HepG2 (cell line): ENCODE measurements at regions not wholly inside any gene's neighbourhood (a gene's known extent, or its start where the extent isn't known, plus 50 kb on each side); places are given as distances from the start of the nearest gene placed in this dataset.

Source experiments
- ATAC-seq: fragments of 200-7000 bp; cut with Tn5 transposase; 3 replicates; pipeline ENCODE4 v1.9.1; 2020; ENCODE audit warnings: mild to moderate bottlenecking, moderate library complexity
- BruUV-seq: library from RNA; stranded (reverse); fragments of 400-500 nt; replicated peaks from 2 replicates; lab custom pipeline; 2021; lab: Mats Ljungman, UMichigan
- CTCF ChIA-PET: fragments of 300-600 bp; formaldehyde crosslinking; extraction: SDS; loops from one replicate; lab custom pipeline; 2021; ENCODE audit warnings: low total read pairs, inconsistent platforms, low intra/inter-chr PET ratio; lab: Yijun Ruan, JAX
- POLR2A ChIA-PET: fragments of 350-600 bp; sonication (Branson Sonifier 250); formaldehyde crosslinking; loops from one replicate; lab custom pipeline; 2020; ENCODE audit warnings: antibody characterized with exemption, inconsistent platforms; lab: Yijun Ruan, JAX
- DNase-seq: peaks from one replicate; pipeline ENCODE4 v3.0.0-alpha.2; 2015; ENCODE audit warnings: low spot score
- FAIRE-seq: peaks from 3 replicates; lab custom pipeline; 2011; peaks lifted over from hg19 to GRCh38; lab: Jason Lieb, UNC
- H2AFZ ChIP-seq: one replicate; pipeline ENCODE4 v1.6.1; 2011; ENCODE audit warnings: low read length, inconsistent platforms
- H3K27ac ChIP-seq: fragments of 300-600 bp; 3 replicates; pipeline ENCODE4 v1.8.0; 2011; ENCODE audit warnings: mixed run types, mild to moderate bottlenecking, mixed read lengths, low read length, inconsistent platforms; ENCODE audit not compliant: insufficient read depth; ENCODE audit errors: extremely low read length
- H3K27me3 ChIP-seq, 2 experiments: fragments of 200-600 bp in 1 of 2; 2 replicates in 1 of 2; 3 replicates in 1 of 2; pipeline versions ENCODE4 v1.6.0 to v1.8.0; 2011; ENCODE audit warnings: low read length in 2 of 2, mild to moderate bottlenecking in 2 of 2, moderate library complexity in 2 of 2, inconsistent platforms in 1 of 2; ENCODE audit not compliant: insufficient read depth in 2 of 2, control insufficient read depth in 1 of 2
- H3K36me3 ChIP-seq, 2 experiments: fragments of 200-600 bp in 1 of 2; replicated peaks in 1 of 2; 2 replicates in 1 of 2; 3 replicates in 1 of 2; pipeline versions ENCODE4 v1.5.1 to v1.8.0; 2011; ENCODE audit warnings: low read length in 2 of 2, inconsistent platforms in 1 of 2; ENCODE audit not compliant: insufficient read depth in 2 of 2, control insufficient read depth in 1 of 2
- H3K4me1 ChIP-seq: 2 replicates; pipeline ENCODE4 v1.5.1; 2012; ENCODE audit warnings: low read length, inconsistent platforms; ENCODE audit not compliant: insufficient read depth
- H3K4me2 ChIP-seq: 2 replicates; pipeline ENCODE4 v1.6.0; 2011; ENCODE audit warnings: low read depth, low read length, inconsistent platforms
- H3K4me3 ChIP-seq, 3 experiments: fragments of 200-600 bp in 1 of 3; sonication (generic), shearing (Covaris generic) in 1 of 3; replicated peaks in 1 of 3; 2 replicates each; pipeline ENCODE4 v1.5.1; 2011 to 2016; ENCODE audit warnings: low read length in 3 of 3, inconsistent platforms in 2 of 3, low read depth in 2 of 3, mild to moderate bottlenecking in 2 of 3, control low read depth in 1 of 3, mixed read lengths in 1 of 3; ENCODE audit not compliant: insufficient read depth in 1 of 3
- H3K79me2 ChIP-seq: one replicate; pipeline ENCODE4 v1.6.1; 2011; ENCODE audit warnings: low read length, inconsistent platforms; ENCODE audit not compliant: insufficient read depth
- H3K9ac ChIP-seq: 2 replicates; pipeline ENCODE4 v1.6.0; 2011; ENCODE audit warnings: mild to moderate bottlenecking, low read depth, low read length, inconsistent platforms; ENCODE audit not compliant: insufficient read depth
- H3K9me3 ChIP-seq: 2 replicates; pipeline ENCODE4 v1.5.1; 2012; ENCODE audit warnings: mild to moderate bottlenecking, low read length
- H4K20me1 ChIP-seq: 2 replicates; pipeline ENCODE4 v1.6.0; 2011; ENCODE audit warnings: inconsistent platforms, mild to moderate bottlenecking, low read length, moderate library complexity; ENCODE audit not compliant: insufficient read depth
- BRCA1 ChIP-seq: sonication (generic); formaldehyde crosslinking; IDR thresholded peaks from 2 replicates; pipeline ENCODE4 v1.4.0; 2020; ENCODE audit warnings: missing genetic modification reagents
- KDM3A ChIP-seq: IDR thresholded peaks from 2 replicates; pipeline ENCODE4 v1.6.1; 2018; ENCODE audit warnings: low read depth, missing compliant biosample characterization
- RAD21 ChIP-seq: fragments of 450-650 bp; formaldehyde crosslinking; IDR thresholded peaks from 2 replicates; pipeline ENCODE4 v1.5.0; 2020; ENCODE audit warnings: mild to moderate bottlenecking
- SALL1 ChIP-seq: sonication (generic); formaldehyde crosslinking; IDR thresholded peaks from 2 replicates; pipeline ENCODE4 v1.8.0; 2022; ENCODE audit warnings: mild to moderate bottlenecking, missing genetic modification reagents
- XBP1 ChIP-seq: sonication (generic); formaldehyde crosslinking; IDR thresholded peaks from 2 replicates; pipeline ENCODE4 v1.5.0; 2020; ENCODE audit warnings: missing genetic modification reagents
- ZHX1 ChIP-seq: sonication (generic); formaldehyde crosslinking; IDR thresholded peaks from 2 replicates; pipeline ENCODE4 v1.8.1; 2022; ENCODE audit warnings: low read depth, mild to moderate bottlenecking, missing genetic modification reagents
- ZNF180 ChIP-seq: sonication (generic); formaldehyde crosslinking; IDR thresholded peaks from 2 replicates; pipeline ENCODE4 v1.4.0; 2020; ENCODE audit warnings: low read depth, missing genetic modification reagents, borderline replicate concordance
- ZNF382 ChIP-seq: sonication (generic); formaldehyde crosslinking; IDR thresholded peaks from 2 replicates; pipeline ENCODE4 v1.5.0; 2020; ENCODE audit warnings: missing genetic modification reagents, mild to moderate bottlenecking, borderline replicate concordance
- ZNF543 ChIP-seq: sonication (generic); formaldehyde crosslinking; IDR thresholded peaks from 2 replicates; pipeline ENCODE4 v1.4.0; 2020; ENCODE audit warnings: mild to moderate bottlenecking, missing genetic modification reagents
- ZNF615 ChIP-seq: sonication (generic); formaldehyde crosslinking; IDR thresholded peaks from 2 replicates; pipeline ENCODE4 v1.5.0; 2020; ENCODE audit warnings: mild to moderate bottlenecking, missing genetic modification reagents, borderline replicate concordance
- ZNF713 ChIP-seq: sonication (generic); formaldehyde crosslinking; IDR thresholded peaks from 2 replicates; pipeline ENCODE4 v1.4.0; 2020; ENCODE audit warnings: mild to moderate bottlenecking, missing genetic modification reagents
- ZNF816 ChIP-seq: sonication (generic); formaldehyde crosslinking; IDR thresholded peaks from 2 replicates; pipeline ENCODE4 v1.8.0; 2022; ENCODE audit warnings: missing genetic modification reagents, mild to moderate bottlenecking, borderline replicate concordance
- WGBS: methylation state at CpG from one replicate; pipeline ENCODE4 v1.1.6; 2017; ENCODE audit warnings: low lambda C conversion rate; 5-methylcytosine and 5-hydroxymethylcytosine counted together
- in situ Hi-C: cut with HindIII; loops from 2 replicates; pipeline ENCODE4 v1.10.0; 2017; ENCODE audit warnings: low pct_unique_long_range_greater_than_20kb; ENCODE audit not compliant: extremely low pct_ligation_motif_present
- intact Hi-C: fragments of 100-400 bp; cut with micrococcal nuclease; formaldehyde crosslinking; loops from one replicate; pipeline ENCODE4 v1.10.0; 2022; ENCODE audit not compliant: unreplicated experiment
- TF ChIP-seq, protein P1 (sequence below): sonication (generic); formaldehyde crosslinking; IDR thresholded peaks from 2 replicates; pipeline ENCODE4 v1.4.0; 2020; ENCODE audit warnings: mild to moderate bottlenecking, missing genetic modification reagents
- TF ChIP-seq, protein P2 (sequence below): sonication (generic); formaldehyde crosslinking; IDR thresholded peaks from 2 replicates; pipeline ENCODE4 v1.5.0; 2020; ENCODE audit warnings: missing genetic modification reagents, mild to moderate bottlenecking, borderline replicate concordance

GRCh38 chr3:80496452-80496851, 728.7 kb upstream of the ROBO1 start:
- no TSS peak for BruUV-seq
- Histone ChIP-seq H3K79me2 (no peaks in the 10 kb centered on the region), H3K4me1 (no peaks in the 10 kb centered on the region), H3K4me2 (no peak overlapping the region), H3K9me3 (no peaks in the 10 kb centered on the region), H3K9ac (no peak overlapping the region), H3K4me3 (no peak overlapping the region), H4K20me1 (no peaks in the 10 kb centered on the region), H2AFZ (no peak overlapping the region), H3K27me3 (no peaks in the 10 kb centered on the region), H3K36me3 (no peaks in the 10 kb centered on the region), H3K27ac (no peak overlapping the region)
- DNase-seq (no peak), FAIRE-seq (no peak), ATAC-seq (no peak)
- in situ Hi-C loops, result no loop called here
- WGBS, result 0% methylated on average over 1 of the region's 3 CpGs
- TF ChIP-seq ZHX1 (CRISPR knock-in tag) (no peak), ZNF816 (no peak), ZNF543 (no peak), XBP1 (no peak), ZNF382 (CRISPR knock-in tag) (no peak), ZNF615 (no peak), ZNF713 (CRISPR knock-in tag) (no peak), RAD21 (CRISPR knock-in tag) (no peak), SALL1 (CRISPR knock-in tag) (no peak), KDM3A (CRISPR knock-in tag) (no peak), BRCA1 (CRISPR knock-in tag) (no peak), ZNF180 (CRISPR knock-in tag) (no peak)
- TF ChIP-seq, protein P1, sequence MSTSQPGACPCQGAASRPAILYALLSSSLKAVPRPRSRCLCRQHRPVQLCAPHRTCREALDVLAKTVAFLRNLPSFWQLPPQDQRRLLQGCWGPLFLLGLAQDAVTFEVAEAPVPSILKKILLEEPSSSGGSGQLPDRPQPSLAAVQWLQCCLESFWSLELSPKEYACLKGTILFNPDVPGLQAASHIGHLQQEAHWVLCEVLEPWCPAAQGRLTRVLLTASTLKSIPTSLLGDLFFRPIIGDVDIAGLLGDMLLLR, result no peak
- TF ChIP-seq, protein P2, sequence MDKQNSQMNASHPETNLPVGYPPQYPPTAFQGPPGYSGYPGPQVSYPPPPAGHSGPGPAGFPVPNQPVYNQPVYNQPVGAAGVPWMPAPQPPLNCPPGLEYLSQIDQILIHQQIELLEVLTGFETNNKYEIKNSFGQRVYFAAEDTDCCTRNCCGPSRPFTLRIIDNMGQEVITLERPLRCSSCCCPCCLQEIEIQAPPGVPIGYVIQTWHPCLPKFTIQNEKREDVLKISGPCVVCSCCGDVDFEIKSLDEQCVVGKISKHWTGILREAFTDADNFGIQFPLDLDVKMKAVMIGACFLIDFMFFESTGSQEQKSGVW (CRISPR knock-in tag), result no peak
- intact Hi-C loops, result no loop called here
- ChIA-PET POLR2A (no interaction called here), CTCF (no interaction called here)
